HG02852 (cell line): ENCODE measurements at regions not wholly inside any gene's neighbourhood (a gene's known extent, or its start where the extent isn't known, plus 50 kb on each side); places are given as distances from the start of the nearest gene placed in this dataset.
A peak's percentile ranks its signal among the peaks of the same experiment; 100 is the strongest.

Experiments used
- ATAC-seq: cut with Tn5 transposase; IDR thresholded peaks from one replicate; pipeline ENCODE4 v1.9.1; 2021; ENCODE audit warnings: mild to moderate bottlenecking, moderate library complexity; ENCODE audit not compliant: unreplicated experiment

DNA sequence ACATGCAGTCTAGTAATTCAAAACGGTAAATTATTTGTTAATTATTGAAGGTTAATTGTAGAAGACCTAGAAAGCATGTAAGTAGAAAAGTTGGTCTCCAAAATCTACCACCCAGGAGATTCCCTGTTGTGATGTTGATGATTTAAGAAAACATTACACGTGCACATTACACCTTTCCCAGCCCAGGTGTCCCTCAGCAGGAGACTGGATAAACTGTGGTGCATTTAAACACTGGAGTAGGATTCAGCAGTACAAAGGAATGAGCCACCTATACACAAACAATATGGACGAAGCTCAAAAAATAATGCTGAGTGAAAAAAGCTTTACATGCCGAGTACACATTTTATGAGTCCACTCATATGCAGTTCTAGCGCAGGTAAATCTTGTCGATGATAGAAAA is 109.0 kb upstream of the STARD3NL start:
- ATAC-seq, result no peak

DNA sequence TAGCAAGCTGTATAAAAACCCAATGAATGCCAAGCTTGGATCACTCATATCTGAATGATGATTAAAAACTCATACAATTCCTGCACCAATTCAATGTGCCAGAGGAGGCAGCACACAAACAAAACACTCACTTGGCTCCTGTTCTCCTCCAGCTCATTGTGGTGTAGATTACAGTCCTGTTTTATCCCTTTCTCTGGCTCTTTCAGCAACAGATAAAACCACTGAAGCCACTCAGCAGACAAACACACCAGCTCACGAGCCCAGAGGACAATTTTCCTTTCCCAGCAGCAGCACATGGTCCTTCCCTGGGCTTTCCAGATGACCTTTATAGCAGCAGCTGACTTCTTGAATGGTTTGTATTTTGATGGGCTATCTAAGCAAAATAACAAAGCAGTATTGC is 107.3 kb upstream of the STARD3NL start:
- no peak for ATAC-seq

DNA sequence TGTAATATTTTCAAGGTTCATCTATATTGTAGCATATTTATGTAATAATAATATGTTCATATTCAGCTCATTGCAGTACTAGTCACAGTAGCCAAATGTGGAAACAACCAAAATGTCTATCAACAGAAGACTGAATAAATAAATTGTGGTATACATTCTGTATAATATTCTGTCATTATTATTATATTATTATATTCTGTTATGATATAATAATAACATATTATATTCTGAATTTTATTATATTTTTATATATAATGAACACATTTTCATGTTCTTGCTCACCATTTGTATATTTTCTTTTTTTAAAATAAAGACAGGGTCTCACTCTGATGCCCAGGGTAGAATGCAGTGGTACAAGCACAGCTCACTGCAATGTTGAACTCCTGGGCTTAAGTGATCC is 91.2 kb upstream of the STARD3NL start:
- no peak for ATAC-seq

DNA sequence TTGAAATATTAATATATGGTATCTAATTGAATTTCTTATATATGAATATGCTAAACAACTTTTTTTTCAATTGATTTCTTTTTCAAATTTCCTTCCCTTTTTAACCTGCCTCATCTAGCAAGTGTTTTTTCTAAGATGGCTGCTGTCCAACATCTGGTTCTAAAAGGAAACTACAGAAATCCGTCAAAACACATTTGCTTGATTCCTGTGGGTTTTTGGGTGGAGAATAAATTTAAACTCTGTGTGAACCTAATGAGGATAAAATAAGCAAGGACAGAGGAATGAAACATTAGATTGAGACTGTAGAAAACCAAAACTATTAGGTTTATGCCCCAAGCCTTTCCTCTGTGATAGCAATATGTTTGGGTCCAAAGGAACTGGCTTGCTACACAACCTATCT is 75.5 kb upstream of the STARD3NL start:
- ATAC-seq, result no peak

DNA sequence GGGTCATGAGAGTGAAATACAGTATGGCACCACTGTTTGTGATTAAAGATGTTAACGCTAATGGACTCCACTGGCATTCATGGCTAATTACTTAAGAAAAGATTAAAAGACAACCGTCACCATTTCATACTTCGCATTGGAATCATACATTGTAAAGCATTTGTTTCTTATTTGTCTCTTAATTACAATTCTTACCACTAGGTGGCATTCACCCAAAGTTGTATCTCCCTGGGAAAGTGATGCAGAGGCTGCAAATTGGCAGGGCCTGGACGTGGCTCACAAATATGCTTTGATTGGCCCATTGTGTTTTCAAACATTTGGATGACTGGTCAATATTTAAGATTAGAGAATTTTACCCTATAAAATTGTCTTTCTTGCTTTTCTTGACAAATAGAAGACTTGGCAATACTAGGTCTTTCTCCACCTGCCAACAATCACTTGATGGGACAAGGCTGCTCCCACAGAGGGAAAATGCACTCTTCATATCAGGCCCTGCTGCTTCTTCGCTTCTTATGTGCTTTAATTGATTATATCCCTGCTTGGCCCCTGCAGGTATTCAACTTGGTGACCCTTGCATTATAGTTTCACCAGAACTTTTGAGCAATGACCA is 72.1 kb upstream of the STARD3NL start:
- ATAC-seq, result no peak

DNA sequence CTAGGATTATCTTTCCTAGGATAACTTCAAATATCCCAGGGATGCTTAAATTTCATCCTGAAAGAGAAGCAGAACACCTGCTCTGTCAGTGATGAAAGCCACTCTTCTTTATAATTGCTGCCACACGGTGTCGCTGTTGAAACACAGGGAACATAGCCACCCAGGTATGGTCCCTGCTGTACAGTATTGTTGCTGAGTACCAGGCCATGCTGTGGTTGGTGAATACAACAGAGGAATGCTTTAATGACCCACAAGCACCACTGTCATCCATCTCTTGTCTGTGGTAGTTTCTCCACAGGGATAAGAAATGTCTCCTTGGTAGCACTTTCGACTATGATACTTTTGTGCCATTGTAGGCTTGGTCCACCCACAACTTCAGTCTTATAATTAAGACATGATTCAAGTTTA is 70.6 kb upstream of the STARD3NL start:
- ATAC-seq, result peak; percentile 82

DNA sequence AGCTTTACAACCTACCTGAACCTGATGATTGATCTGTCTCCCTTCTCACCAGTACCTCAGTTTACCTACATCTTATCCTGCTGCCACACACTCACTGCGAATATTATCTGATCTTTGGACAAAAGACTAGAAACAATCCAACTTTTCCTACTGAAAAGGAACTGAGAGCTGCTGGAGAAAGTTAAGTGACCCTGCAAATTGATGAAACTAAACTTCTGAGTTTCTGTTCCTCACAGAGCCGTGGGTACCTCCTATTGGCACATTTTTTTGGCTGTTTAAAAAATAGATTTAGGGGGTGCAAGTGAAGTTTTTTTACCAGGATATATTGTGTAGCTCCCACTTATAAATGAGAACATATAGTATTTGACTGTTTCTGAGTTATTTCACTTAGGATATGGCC is 66.0 kb upstream of the STARD3NL start:
- no peak for ATAC-seq

DNA sequence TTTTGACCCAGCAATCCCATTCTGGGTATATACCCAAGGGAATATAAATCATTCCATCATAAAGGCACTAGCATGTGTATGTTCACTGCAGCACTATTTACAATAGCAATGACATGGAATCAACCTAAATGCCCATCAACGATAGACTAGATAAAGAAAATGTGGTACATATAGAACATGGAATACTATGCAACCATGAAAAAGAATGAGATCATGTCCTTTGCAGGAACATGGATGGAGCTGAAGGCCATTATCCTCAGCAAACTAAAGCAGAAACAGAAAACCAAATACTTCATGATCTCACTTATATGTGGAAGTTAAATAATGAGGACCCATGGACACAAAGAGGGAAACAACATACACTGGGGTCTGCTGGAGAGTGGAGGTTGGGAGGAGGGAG is 58.0 kb upstream of the STARD3NL start:
- no peak for ATAC-seq

DNA sequence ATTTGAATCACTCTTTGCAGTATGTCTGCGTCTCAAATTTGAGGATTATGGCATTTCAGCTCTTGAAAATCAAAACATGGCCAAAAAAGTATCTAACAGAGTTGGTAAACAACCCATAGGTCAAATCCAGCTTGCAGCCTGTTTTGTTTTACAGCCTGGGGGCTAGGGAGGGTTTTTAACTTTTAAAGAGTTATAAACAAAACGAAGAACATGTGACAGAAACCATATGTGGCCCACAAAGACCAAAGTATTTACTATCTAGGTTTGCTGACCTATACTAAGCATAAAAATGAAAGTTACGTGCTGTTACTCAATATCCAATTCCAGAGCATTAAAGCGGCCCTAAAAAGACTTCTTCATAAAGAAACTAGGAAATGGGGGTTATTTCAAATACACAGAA is 55.5 kb upstream of the STARD3NL start:
- no peak for ATAC-seq

DNA sequence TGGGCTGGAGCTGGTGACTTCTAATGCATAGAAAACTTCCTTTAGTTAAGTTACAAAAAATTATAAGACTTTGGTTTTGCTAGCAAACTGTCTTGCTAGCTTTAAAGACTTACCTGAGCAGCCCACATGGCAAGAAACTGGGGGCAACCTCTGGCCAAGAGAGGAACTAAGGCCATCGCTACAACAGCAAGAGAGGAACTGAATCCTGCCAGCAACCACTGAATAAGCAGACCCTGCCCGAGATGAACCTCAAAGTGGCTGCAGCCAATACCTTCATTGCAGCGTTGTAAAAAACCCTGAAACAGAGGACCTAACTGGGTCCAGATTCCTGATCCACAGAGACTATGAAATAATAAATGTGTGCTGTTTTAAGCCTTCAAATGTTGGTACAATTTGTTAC is 54.6 kb upstream of the STARD3NL start:
- no peak for ATAC-seq

DNA sequence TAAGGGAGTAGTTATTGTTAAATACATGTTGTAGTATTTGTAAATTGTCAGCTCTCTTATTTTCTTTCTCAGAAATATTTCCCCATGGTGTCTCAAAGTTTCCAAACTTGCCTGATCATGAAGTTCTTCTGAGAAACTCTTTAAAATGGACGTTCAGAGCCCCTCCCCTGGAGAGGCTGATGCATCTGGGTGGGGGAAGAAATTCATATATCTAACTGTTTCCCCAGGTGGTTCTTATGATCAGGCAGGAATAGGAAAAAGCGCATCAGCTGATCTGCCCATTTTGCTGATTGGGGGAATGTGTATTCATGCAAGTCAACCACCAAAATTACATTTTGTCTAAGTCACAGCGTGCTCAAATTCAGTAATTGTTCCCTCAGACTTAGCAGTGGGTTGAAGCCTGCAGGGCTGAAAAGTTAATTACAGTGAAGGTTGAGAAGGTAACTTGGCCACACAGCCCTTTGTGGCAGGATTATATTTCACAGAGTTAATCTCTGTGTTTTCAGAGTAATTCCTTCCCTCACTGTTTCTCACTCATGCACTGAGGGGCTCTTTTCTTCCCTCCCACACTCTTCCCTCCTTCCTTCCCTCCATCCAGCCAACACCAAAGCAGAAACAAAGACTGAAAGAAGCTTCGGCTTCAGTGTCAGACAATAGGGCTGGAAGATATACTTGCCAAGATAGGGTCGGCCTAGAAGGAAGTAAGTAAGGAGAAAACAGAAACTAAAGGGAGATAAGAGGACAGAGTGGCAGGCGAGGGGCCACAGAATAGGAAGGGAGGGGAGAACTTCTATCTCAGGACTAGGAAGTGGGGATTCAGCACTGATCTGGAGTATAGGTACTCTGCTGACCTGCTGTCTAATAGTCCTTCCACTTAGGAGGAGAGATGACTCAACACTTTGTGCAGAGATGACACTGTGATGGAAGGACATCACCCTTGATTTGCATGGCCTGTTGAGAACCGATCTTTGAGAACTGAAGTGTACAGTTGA is 50.5 kb upstream of the STARD3NL start:
- no peak for ATAC-seq
